GM12878 (cell line): ENCODE measurements at regions not wholly inside any gene's neighbourhood (a gene's known extent, or its start where the extent isn't known, plus 50 kb on each side); places are given as distances from the start of the nearest gene placed in this dataset.

Experiments used
- ATAC-seq: fragments of 200-7000 bp; cut with Tn5 transposase; 3 replicates; pipeline ENCODE4 v1.9.1; 2020; ENCODE audit warnings: mild to moderate bottlenecking, moderate library complexity
- BruUV-seq: library from RNA; stranded (reverse); fragments of 400-500 nt; replicated peaks from 2 replicates; lab custom pipeline; 2021; lab: Mats Ljungman, UMichigan
- CTCF ChIA-PET: fragments of 300-600 bp; sonication (Branson Sonifier 250); formaldehyde crosslinking; extraction: SDS; loops from one replicate; lab custom pipeline; 2021; ENCODE audit warnings: inconsistent platforms; lab: Yijun Ruan, JAX
- POLR2A ChIA-PET: fragments of 350-600 bp; formaldehyde crosslinking; extraction: SDS; loops from one replicate; lab custom pipeline; 2021; ENCODE audit warnings: inconsistent platforms; lab: Charles Lee
- RAD21 ChIA-PET: fragments of 300-600 bp; sonication (Branson Sonifier 250); formaldehyde crosslinking; loops from one replicate; lab custom pipeline; 2023; ENCODE audit warnings: antibody characterized with exemption; ENCODE audit not compliant: unreplicated experiment; lab: Charles Lee
- SMC1A ChIA-PET: fragments of 300-600 bp; sonication (Branson Sonifier 250); formaldehyde crosslinking; loops from one replicate; lab custom pipeline; 2023; ENCODE audit not compliant: unreplicated experiment, uncharacterized antibody; lab: Charles Lee
- DNase-seq: peaks from one replicate; pipeline ENCODE4 v3.0.0-alpha.2; 2011; ENCODE audit warnings: low read depth, low spot score
- FAIRE-seq: peaks from 3 replicates; lab custom pipeline; 2011; peaks lifted over from hg19 to GRCh38; lab: Jason Lieb, UNC
- H2AFZ ChIP-seq: 2 replicates; pipeline ENCODE4 v1.6.0; 2011; ENCODE audit warnings: low read depth, low read length, control low read depth; ENCODE audit not compliant: control insufficient read depth
- H3K27ac ChIP-seq: 2 replicates; pipeline ENCODE4 v1.5.1; 2011; ENCODE audit warnings: control low read depth; ENCODE audit not compliant: control insufficient read depth, insufficient read depth
- H3K27me3 ChIP-seq, 2 experiments: replicated peaks in 1 of 2; 2 replicates each; pipeline versions ENCODE4 v1.6.0 to v1.6.1; 2011; ENCODE audit warnings: low read length in 1 of 2; ENCODE audit not compliant: control insufficient read depth in 2 of 2, insufficient read depth in 2 of 2
- H3K36me3 ChIP-seq, 2 experiments: 2 replicates each; pipeline ENCODE4 v1.5.1; 2011; ENCODE audit warnings: low read length in 1 of 2; ENCODE audit not compliant: control insufficient read depth in 2 of 2, insufficient read depth in 2 of 2
- H3K4me1 ChIP-seq: 2 replicates; pipeline ENCODE4 v1.6.1; 2011; ENCODE audit warnings: mild to moderate bottlenecking, low read length, moderate library complexity, mixed read lengths; ENCODE audit not compliant: control insufficient read depth, insufficient read depth
- H3K4me2 ChIP-seq: 2 replicates; pipeline ENCODE4 v1.6.0; 2011; ENCODE audit warnings: control low read depth; ENCODE audit not compliant: control insufficient read depth, insufficient read depth
- H3K4me3 ChIP-seq: fragments of 200-600 bp; sonication (generic); 2 replicates; pipeline ENCODE4 v1.5.1; 2016
- H3K79me2 ChIP-seq: 2 replicates; pipeline ENCODE4 v1.6.0; 2011; ENCODE audit warnings: low read length; ENCODE audit not compliant: control insufficient read depth, insufficient read depth
- H3K9ac ChIP-seq: 2 replicates; pipeline ENCODE4 v1.8.0; 2011; ENCODE audit warnings: low read length, control low read depth, mixed read lengths; ENCODE audit not compliant: control insufficient read depth, insufficient read depth
- H3K9me3 ChIP-seq: replicated peaks from 3 replicates; pipeline ENCODE4 v1.5.1; 2011; ENCODE audit warnings: mild to moderate bottlenecking, low read length; ENCODE audit not compliant: control insufficient read depth, insufficient read depth
- H4K20me1 ChIP-seq: 2 replicates; pipeline ENCODE4 v1.6.0; 2011; ENCODE audit not compliant: control insufficient read depth, insufficient read depth
- MTA2 ChIP-seq: fragments of 450-650 bp; IDR thresholded peaks from 2 replicates; pipeline ENCODE4 v1.6.1; 2016; ENCODE audit warnings: low read depth, mild to moderate bottlenecking, moderate library complexity
- RAD51 ChIP-seq: fragments of 450-650 bp; IDR thresholded peaks from 2 replicates; pipeline ENCODE4 v1.6.1; 2016; ENCODE audit warnings: moderate library complexity, mild to moderate bottlenecking, inconsistent platforms
- TARDBP ChIP-seq: IDR thresholded peaks from 2 replicates; pipeline ENCODE4 v1.6.1; 2016; ENCODE audit warnings: borderline replicate concordance
- TCF12 ChIP-seq: IDR thresholded peaks from 2 replicates; pipeline ENCODE4 v1.6.1; 2011; ENCODE audit warnings: low read depth, mild to moderate bottlenecking, low read length
- ZNF622 ChIP-seq: fragments of 450-650 bp; IDR thresholded peaks from 2 replicates; pipeline ENCODE4 v1.6.1; 2017; ENCODE audit warnings: mild to moderate bottlenecking, inconsistent platforms
- WGBS: methylation state at CpG from one replicate; pipeline ENCODE4 v1.1.6; 2016; ENCODE audit warnings: low lambda C conversion rate; ENCODE audit not compliant: insufficient replicate concordance, insufficient coverage; ENCODE audit errors: missing lambda C conversion rate; 5-methylcytosine and 5-hydroxymethylcytosine counted together
- in situ Hi-C: fragments of 300-500 bp; cut with MboI; formaldehyde crosslinking; loops from 9 replicates; pipeline ENCODE4 v1.14.3; 2018; ENCODE audit warnings: mixed read lengths
- intact Hi-C: fragments of 100-400 bp; cut with micrococcal nuclease; formaldehyde crosslinking; loops from one replicate; pipeline ENCODE4 v1.14.2; 2022; ENCODE audit not compliant: unreplicated experiment
- TF ChIP-seq, protein P1 (sequence below): fragments of 450-650 bp; IDR thresholded peaks from 2 replicates; pipeline ENCODE4 v1.6.1; 2017; ENCODE audit warnings: mild to moderate bottlenecking, low read depth, inconsistent platforms; ENCODE audit not compliant: poor library complexity, severe bottlenecking
- TF ChIP-seq, protein P2 (sequence below): IDR thresholded peaks from 2 replicates; pipeline ENCODE4 v1.6.1; 2011; ENCODE audit warnings: low read depth, mild to moderate bottlenecking, low read length, moderate library complexity, borderline replicate concordance; ENCODE audit errors: extremely low read depth

DNA sequence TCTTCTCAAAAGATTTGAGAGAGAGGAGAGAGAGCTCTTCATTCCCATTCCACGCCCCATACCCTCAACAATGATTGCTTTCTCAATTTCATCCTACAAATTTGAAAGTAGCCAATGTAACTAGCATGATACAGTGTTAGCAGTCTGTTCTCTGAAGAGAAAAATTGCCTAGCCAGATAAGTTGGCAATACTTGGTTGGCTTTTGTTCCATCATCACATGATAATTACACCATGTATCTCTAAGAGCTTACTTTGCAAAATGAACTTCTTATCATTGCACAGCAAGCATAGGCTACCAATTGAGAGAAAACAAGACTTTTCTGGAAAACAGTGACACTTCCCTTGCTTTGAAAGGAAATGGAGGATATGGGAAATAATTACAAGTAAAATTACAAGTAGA is 68.9 kb downstream of the FSCB start:
- H4K20me1 ChIP-seq, result no peaks in the 10 kb centered on the region
- CTCF ChIA-PET, result no interaction called here
- H3K4me1 ChIP-seq, result no peaks in the 10 kb centered on the region
- 4% methylated on average over 1 of the region's 1 CpG for WGBS
- TF ChIP-seq RAD51 (no peak), TARDBP (no peak), TCF12 (no peak), MTA2 (no peak), ZNF622 (no peak)
- TF ChIP-seq, protein P1, sequence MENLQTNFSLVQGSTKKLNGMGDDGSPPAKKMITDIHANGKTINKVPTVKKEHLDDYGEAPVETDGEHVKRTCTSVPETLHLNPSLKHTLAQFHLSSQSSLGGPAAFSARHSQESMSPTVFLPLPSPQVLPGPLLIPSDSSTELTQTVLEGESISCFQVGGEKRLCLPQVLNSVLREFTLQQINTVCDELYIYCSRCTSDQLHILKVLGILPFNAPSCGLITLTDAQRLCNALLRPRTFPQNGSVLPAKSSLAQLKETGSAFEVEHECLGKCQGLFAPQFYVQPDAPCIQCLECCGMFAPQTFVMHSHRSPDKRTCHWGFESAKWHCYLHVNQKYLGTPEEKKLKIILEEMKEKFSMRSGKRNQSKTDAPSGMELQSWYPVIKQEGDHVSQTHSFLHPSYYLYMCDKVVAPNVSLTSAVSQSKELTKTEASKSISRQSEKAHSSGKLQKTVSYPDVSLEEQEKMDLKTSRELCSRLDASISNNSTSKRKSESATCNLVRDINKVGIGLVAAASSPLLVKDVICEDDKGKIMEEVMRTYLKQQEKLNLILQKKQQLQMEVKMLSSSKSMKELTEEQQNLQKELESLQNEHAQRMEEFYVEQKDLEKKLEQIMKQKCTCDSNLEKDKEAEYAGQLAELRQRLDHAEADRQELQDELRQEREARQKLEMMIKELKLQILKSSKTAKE, result no peak
- TF ChIP-seq, protein P2, sequence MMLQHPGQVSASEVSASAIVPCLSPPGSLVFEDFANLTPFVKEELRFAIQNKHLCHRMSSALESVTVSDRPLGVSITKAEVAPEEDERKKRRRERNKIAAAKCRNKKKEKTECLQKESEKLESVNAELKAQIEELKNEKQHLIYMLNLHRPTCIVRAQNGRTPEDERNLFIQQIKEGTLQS, result no peak
- FAIRE-seq (no peak), DNase-seq (no peak), ATAC-seq (no peak)
- BruUV-seq, result no TSS peak
- H3K27ac ChIP-seq, result no peak overlapping the region
- intact Hi-C loops (no loop called here), in situ Hi-C loops (no loop called here)
- RAD21 ChIA-PET, result no interaction called here
- no peak overlapping the region for H3K4me3 ChIP-seq
- no peak overlapping the region for H3K4me2 ChIP-seq
- no peaks in the 10 kb centered on the region for H3K36me3 ChIP-seq
- SMC1A ChIA-PET, result interaction anchor here (1.7 kb wide), 1 partner anchor 51 kb away, joined by 3 read pairs; no protein-coding TSS in a partner anchor
- no peaks in the 10 kb centered on the region for H3K79me2 ChIP-seq
- no peaks in the 10 kb centered on the region for H3K27me3 ChIP-seq
- POLR2A ChIA-PET, result no interaction called here
- no peak overlapping the region for H2AFZ ChIP-seq
- H3K9me3 ChIP-seq, result no peaks in the 10 kb centered on the region
- H3K9ac ChIP-seq, result no peak overlapping the region
